Effector memory CD8-positive, alpha-beta T cell (primary cell): ENCODE measurements at regions not wholly inside any gene's neighbourhood (a gene's known extent, or its start where the extent isn't known, plus 50 kb on each side); places are given as distances from the start of the nearest gene placed in this dataset.
"Not testable (repeated sequence)": the region's sequence is repeated elsewhere in the genome, so short reads cannot be mapped to it uniquely, and the experiment has no call there.

Experiments
- ATAC-seq: fragments of 150-1000 bp; cut with Tn5 transposase; replicated peaks from 2 replicates; pipeline ENCODE4 v1.10.0; 2021; ENCODE audit warnings: mild to moderate bottlenecking, moderate library complexity
- DNase-seq, 3 experiments: peaks; one replicate each; pipeline ENCODE4 v3.0.0; 2021
- H3K27ac Mint-ChIP-seq, 2 donors: one replicate each; pipeline ENCODE4 v1.8.0; 2022; ENCODE audit warnings: mild to moderate bottlenecking in 2 of 2, mixed read lengths in 2 of 2, moderate library complexity in 2 of 2
- H3K27me3 Mint-ChIP-seq, 2 donors: one replicate each; pipeline ENCODE4 v1.8.0; 2022; ENCODE audit warnings: mixed read lengths in 2 of 2
- H3K36me3 Mint-ChIP-seq: one replicate; pipeline ENCODE4 v1.8.0; 2022; ENCODE audit warnings: mild to moderate bottlenecking, moderate library complexity, mixed read lengths; ENCODE audit not compliant: insufficient read depth
- H3K4me1 Mint-ChIP-seq, 2 donors: one replicate each; pipeline ENCODE4 v1.8.0; 2022; ENCODE audit warnings: low read depth in 2 of 2, mixed read lengths in 2 of 2
- H3K4me3 Mint-ChIP-seq, 2 donors: one replicate each; pipeline ENCODE4 v1.8.0; 2022; ENCODE audit warnings: mild to moderate bottlenecking in 2 of 2, mixed read lengths in 2 of 2, moderate library complexity in 2 of 2
- H3K9me3 Mint-ChIP-seq, 2 donors: one replicate each; pipeline ENCODE4 v1.8.0; 2022; ENCODE audit warnings: mixed read lengths in 2 of 2

- peaks cover 5 to 15% of the 10 kb centered on the region in 2 donors for H3K9me3 Mint-ChIP-seq
- ATAC-seq (no peak), DNase-seq (no peak)
- no peaks in the 10 kb centered on the region for H3K4me1 Mint-ChIP-seq
- no peak overlapping the region for H3K27ac Mint-ChIP-seq
- no peak overlapping the region for H3K4me3 Mint-ChIP-seq
- no peaks in the 10 kb centered on the region for H3K27me3 Mint-ChIP-seq
- peaks cover 3% of the 10 kb centered on the region for H3K36me3 Mint-ChIP-seq
These were observed 1850.0 kb upstream of the ACO1 start for GRCh38 chr9:30534455-30534854.

- peaks cover 3% of the 10 kb centered on the region for H3K36me3 Mint-ChIP-seq
- ATAC-seq (no peak), DNase-seq (no peak)
- H3K27me3 Mint-ChIP-seq, result no peaks in the 10 kb centered on the region
- no peak overlapping the region for H3K4me3 Mint-ChIP-seq
- no peak overlapping the region for H3K27ac Mint-ChIP-seq
- peaks cover 5 to 15% of the 10 kb centered on the region in 2 donors for H3K9me3 Mint-ChIP-seq
- H3K4me1 Mint-ChIP-seq, result no peaks in the 10 kb centered on the region
These were observed 1849.5 kb upstream of the ACO1 start for GRCh38 chr9:30534896-30535295.

GRCh38 chr9:30536494-30536893, 1847.9 kb upstream of the ACO1 start:
- no peak overlapping the region for H3K4me3 Mint-ChIP-seq
- ATAC-seq (no peak), DNase-seq (no peak)
- H3K36me3 Mint-ChIP-seq, result peaks cover 3% of the 10 kb centered on the region
- H3K27ac Mint-ChIP-seq, result no peak overlapping the region
- H3K9me3 Mint-ChIP-seq, result peaks cover 6 to 15% of the 10 kb centered on the region in 2 donors
- H3K27me3 Mint-ChIP-seq, result no peaks in the 10 kb centered on the region
- H3K4me1 Mint-ChIP-seq, result no peaks in the 10 kb centered on the region

- H3K9me3 Mint-ChIP-seq, result peaks cover 6 to 15% of the 10 kb centered on the region in 2 donors
- H3K4me1 Mint-ChIP-seq, ATAC-seq, H3K27ac Mint-ChIP-seq, H3K27me3 Mint-ChIP-seq, H3K36me3 Mint-ChIP-seq, DNase-seq, H3K4me3 Mint-ChIP-seq: not testable (repeated sequence)
These were observed 1844.7 kb upstream of the ACO1 start for GRCh38 chr9:30539696-30540095.

- Mint-ChIP-seq H3K4me1 (no peaks in the 10 kb centered on the region), H3K27me3 (no peaks in the 10 kb centered on the region), H3K27ac (no peak overlapping the region), H3K4me3 (no peak overlapping the region), H3K9me3 (peaks cover 6 to 8% of the 10 kb centered on the region in 2 donors), H3K36me3 (no peaks in the 10 kb centered on the region)
- no peak for DNase-seq
- ATAC-seq, result no peak
These were observed 1809.9 kb upstream of the ACO1 start for GRCh38 chr9:30574355-30575151.

GRCh38 chr9:30575218-30575617, 1809.2 kb upstream of the ACO1 start:
- Mint-ChIP-seq H3K4me1 (no peaks in the 10 kb centered on the region), H3K36me3 (no peaks in the 10 kb centered on the region), H3K4me3 (no peak overlapping the region)

GRCh38 chr9:30575691-30576090, 1808.8 kb upstream of the ACO1 start:
- Mint-ChIP-seq H3K27ac (no peak overlapping the region), H3K9me3 (peaks cover 0 to 8% of the 10 kb centered on the region in 2 donors), H3K27me3 (no peaks in the 10 kb centered on the region), H3K4me3 (no peak overlapping the region), H3K4me1 (no peaks in the 10 kb centered on the region), H3K36me3 (no peaks in the 10 kb centered on the region)
- DNase-seq (no peak), ATAC-seq (no peak)

More at GRCh38 chr9:30575218-30575617, 1809.2 kb upstream of the ACO1 start:
- DNase-seq (no peak), ATAC-seq (no peak)
- peaks cover 4 to 8% of the 10 kb centered on the region in 2 donors for H3K9me3 Mint-ChIP-seq
- no peak overlapping the region for H3K27ac Mint-ChIP-seq
- no peaks in the 10 kb centered on the region for H3K27me3 Mint-ChIP-seq

GRCh38 chr9:30579810-30580209, 1804.6 kb upstream of the ACO1 start:
- Mint-ChIP-seq H3K4me1 (no peaks in the 10 kb centered on the region), H3K36me3 (no peaks in the 10 kb centered on the region), H3K27me3 (no peaks in the 10 kb centered on the region), H3K27ac (no peak overlapping the region), H3K9me3 (peaks cover 3 to 13% of the 10 kb centered on the region in 2 donors), H3K4me3 (no peak overlapping the region)
- DNase-seq, result no peak
- no peak for ATAC-seq

- H3K27me3 Mint-ChIP-seq, result no peaks in the 10 kb centered on the region
- H3K4me1 Mint-ChIP-seq, result no peaks in the 10 kb centered on the region
- no peak overlapping the region for H3K4me3 Mint-ChIP-seq
- no peak overlapping the region for H3K27ac Mint-ChIP-seq
- H3K36me3 Mint-ChIP-seq, result no peaks in the 10 kb centered on the region
- H3K9me3 Mint-ChIP-seq, result peaks cover 3 to 5% of the 10 kb centered on the region in 2 donors
- ATAC-seq (no peak), DNase-seq (no peak)
These were observed 1802.2 kb upstream of the ACO1 start for GRCh38 chr9:30582240-30582639.

GRCh38 chr9:30584559-30584958, 1799.9 kb upstream of the ACO1 start:
- H3K4me1 Mint-ChIP-seq, result no peaks in the 10 kb centered on the region
- no peak overlapping the region for H3K4me3 Mint-ChIP-seq
- no peaks in the 10 kb centered on the region for H3K27me3 Mint-ChIP-seq

GRCh38 chr9:30591461-30591860, 1793.0 kb upstream of the ACO1 start:
- no peak for DNase-seq
- H3K9me3 Mint-ChIP-seq, result peaks cover 0 to 4% of the 10 kb centered on the region in 2 donors
- no peaks in the 10 kb centered on the region for H3K4me1 Mint-ChIP-seq
- no peak for ATAC-seq
- no peak overlapping the region for H3K4me3 Mint-ChIP-seq
- no peak overlapping the region for H3K27ac Mint-ChIP-seq
- no peaks in the 10 kb centered on the region for H3K36me3 Mint-ChIP-seq
- H3K27me3 Mint-ChIP-seq, result no peaks in the 10 kb centered on the region

More at GRCh38 chr9:30584559-30584958, 1799.9 kb upstream of the ACO1 start:
- no peak for ATAC-seq
- H3K36me3 Mint-ChIP-seq, result no peaks in the 10 kb centered on the region
- H3K27ac Mint-ChIP-seq, result no peak overlapping the region
- DNase-seq, result no peak
- H3K9me3 Mint-ChIP-seq, result peaks cover 3 to 5% of the 10 kb centered on the region in 2 donors

- Mint-ChIP-seq H3K9me3 (peaks cover 7 to 8% of the 10 kb centered on the region in 2 donors), H3K27me3 (no peaks in the 10 kb centered on the region), H3K4me3 (no peak overlapping the region), H3K27ac (no peak overlapping the region), H3K36me3 (no peaks in the 10 kb centered on the region), H3K4me1 (no peaks in the 10 kb centered on the region)
- ATAC-seq (no peak), DNase-seq (no peak)
These were observed 1786.8 kb upstream of the ACO1 start for GRCh38 chr9:30597608-30598007.

GRCh38 chr9:30605936-30606335, 1778.5 kb upstream of the ACO1 start:
- Mint-ChIP-seq H3K4me1 (no peaks in the 10 kb centered on the region), H3K27ac (no peak overlapping the region), H3K4me3 (no peak overlapping the region), H3K36me3 (no peaks in the 10 kb centered on the region), H3K27me3 (no peaks in the 10 kb centered on the region), H3K9me3 (peaks cover 5 to 8% of the 10 kb centered on the region in 2 donors)
- ATAC-seq (no peak), DNase-seq (no peak)

GRCh38 chr9:30609713-30610112, 1774.7 kb upstream of the ACO1 start:
- no peaks in the 10 kb centered on the region for H3K36me3 Mint-ChIP-seq
- H3K4me1 Mint-ChIP-seq, result no peaks in the 10 kb centered on the region
- no peaks in the 10 kb centered on the region for H3K27me3 Mint-ChIP-seq
- peaks cover 0 to 4% of the 10 kb centered on the region in 2 donors for H3K9me3 Mint-ChIP-seq
- ATAC-seq (no peak), DNase-seq (no peak)
- H3K4me3 Mint-ChIP-seq, result no peak overlapping the region
- no peak overlapping the region for H3K27ac Mint-ChIP-seq
